HepG2 (cell line): ENCODE measurements at regions not wholly inside any gene's neighbourhood (a gene's known extent, or its start where the extent isn't known, plus 50 kb on each side); places are given as distances from the start of the nearest gene placed in this dataset.
"Not testable (repeated sequence)": the region's sequence is repeated elsewhere in the genome, so short reads cannot be mapped to it uniquely, and the experiment has no call there.

ENCODE experiments used
- ATAC-seq: fragments of 200-7000 bp; cut with Tn5 transposase; 3 replicates; pipeline ENCODE4 v1.9.1; 2020; ENCODE audit warnings: mild to moderate bottlenecking, moderate library complexity
- BruUV-seq: library from RNA; stranded (reverse); fragments of 400-500 nt; replicated peaks from 2 replicates; lab custom pipeline; 2021; lab: Mats Ljungman, UMichigan
- CTCF ChIA-PET: fragments of 300-600 bp; formaldehyde crosslinking; extraction: SDS; loops from one replicate; lab custom pipeline; 2021; ENCODE audit warnings: low total read pairs, inconsistent platforms, low intra/inter-chr PET ratio; lab: Yijun Ruan, JAX
- POLR2A ChIA-PET: fragments of 350-600 bp; sonication (Branson Sonifier 250); formaldehyde crosslinking; loops from one replicate; lab custom pipeline; 2020; ENCODE audit warnings: antibody characterized with exemption, inconsistent platforms; lab: Yijun Ruan, JAX
- DNase-seq: peaks from one replicate; pipeline ENCODE4 v3.0.0-alpha.2; 2015; ENCODE audit warnings: low spot score
- FAIRE-seq: peaks from 3 replicates; lab custom pipeline; 2011; peaks lifted over from hg19 to GRCh38; lab: Jason Lieb, UNC
- H2AFZ ChIP-seq: one replicate; pipeline ENCODE4 v1.6.1; 2011; ENCODE audit warnings: low read length, inconsistent platforms
- H3K27ac ChIP-seq: fragments of 300-600 bp; 3 replicates; pipeline ENCODE4 v1.8.0; 2011; ENCODE audit warnings: mixed run types, mild to moderate bottlenecking, mixed read lengths, low read length, inconsistent platforms; ENCODE audit not compliant: insufficient read depth; ENCODE audit errors: extremely low read length
- H3K27me3 ChIP-seq, 2 experiments: fragments of 200-600 bp in 1 of 2; 2 replicates in 1 of 2; 3 replicates in 1 of 2; pipeline versions ENCODE4 v1.6.0 to v1.8.0; 2011; ENCODE audit warnings: low read length in 2 of 2, mild to moderate bottlenecking in 2 of 2, moderate library complexity in 2 of 2, inconsistent platforms in 1 of 2; ENCODE audit not compliant: insufficient read depth in 2 of 2, control insufficient read depth in 1 of 2
- H3K36me3 ChIP-seq, 2 experiments: fragments of 200-600 bp in 1 of 2; replicated peaks in 1 of 2; 2 replicates in 1 of 2; 3 replicates in 1 of 2; pipeline versions ENCODE4 v1.5.1 to v1.8.0; 2011; ENCODE audit warnings: low read length in 2 of 2, inconsistent platforms in 1 of 2; ENCODE audit not compliant: insufficient read depth in 2 of 2, control insufficient read depth in 1 of 2
- H3K4me1 ChIP-seq: 2 replicates; pipeline ENCODE4 v1.5.1; 2012; ENCODE audit warnings: low read length, inconsistent platforms; ENCODE audit not compliant: insufficient read depth
- H3K4me2 ChIP-seq: 2 replicates; pipeline ENCODE4 v1.6.0; 2011; ENCODE audit warnings: low read depth, low read length, inconsistent platforms
- H3K4me3 ChIP-seq, 3 experiments: fragments of 200-600 bp in 1 of 3; sonication (generic), shearing (Covaris generic) in 1 of 3; replicated peaks in 1 of 3; 2 replicates each; pipeline ENCODE4 v1.5.1; 2011 to 2016; ENCODE audit warnings: low read length in 3 of 3, inconsistent platforms in 2 of 3, low read depth in 2 of 3, mild to moderate bottlenecking in 2 of 3, control low read depth in 1 of 3, mixed read lengths in 1 of 3; ENCODE audit not compliant: insufficient read depth in 1 of 3
- H3K79me2 ChIP-seq: one replicate; pipeline ENCODE4 v1.6.1; 2011; ENCODE audit warnings: low read length, inconsistent platforms; ENCODE audit not compliant: insufficient read depth
- H3K9ac ChIP-seq: 2 replicates; pipeline ENCODE4 v1.6.0; 2011; ENCODE audit warnings: mild to moderate bottlenecking, low read depth, low read length, inconsistent platforms; ENCODE audit not compliant: insufficient read depth
- H3K9me3 ChIP-seq: 2 replicates; pipeline ENCODE4 v1.5.1; 2012; ENCODE audit warnings: mild to moderate bottlenecking, low read length
- H4K20me1 ChIP-seq: 2 replicates; pipeline ENCODE4 v1.6.0; 2011; ENCODE audit warnings: inconsistent platforms, mild to moderate bottlenecking, low read length, moderate library complexity; ENCODE audit not compliant: insufficient read depth
- BCL6 ChIP-seq: IDR thresholded peaks from 2 replicates; pipeline ENCODE4 v1.6.1; 2016; ENCODE audit warnings: missing genetic modification reagents, missing compliant biosample characterization
- CBX5 ChIP-seq: sonication (generic); formaldehyde crosslinking; IDR thresholded peaks from 2 replicates; pipeline ENCODE4 v1.4.0; 2020; ENCODE audit warnings: missing genetic modification reagents, borderline replicate concordance
- CEBPB ChIP-seq: IDR thresholded peaks from 2 replicates; pipeline ENCODE4 v1.6.1; 2011; ENCODE audit warnings: low read depth, low read length, improper control_type of control experiment, borderline replicate concordance
- DMAP1 ChIP-seq: IDR thresholded peaks from 2 replicates; pipeline ENCODE4 v1.6.1; 2016
- ELF3 ChIP-seq: IDR thresholded peaks from 2 replicates; pipeline ENCODE4 v1.6.1; 2016; ENCODE audit warnings: missing genetic modification reagents, missing compliant biosample characterization
- MAFK ChIP-seq, 2 experiments: IDR thresholded peaks in 1 of 2; conservative IDR thresholded peaks in 1 of 2; 2 replicates each; pipeline ENCODE4 v1.6.1; 2011; ENCODE audit warnings: improper control_type of control experiment in 2 of 2, low read length in 2 of 2
- MIXL1 ChIP-seq: IDR thresholded peaks from 2 replicates; pipeline ENCODE4 v1.6.1; 2016
- RCOR2 ChIP-seq: IDR thresholded peaks from 2 replicates; pipeline ENCODE4 v1.6.1; 2016; ENCODE audit warnings: missing biosample characterization, missing genetic modification reagents
- RFXAP ChIP-seq: sonication (generic); formaldehyde crosslinking; IDR thresholded peaks from 2 replicates; pipeline ENCODE4 v1.4.0; 2020; ENCODE audit warnings: missing genetic modification reagents, borderline replicate concordance
- SAP130 ChIP-seq: IDR thresholded peaks from 2 replicates; pipeline ENCODE4 v1.6.1; 2016; ENCODE audit warnings: low read depth
- SOX13 ChIP-seq, 3 experiments: fragments of 450-650 bp in 1 of 3; sonication (generic) in 1 of 3; formaldehyde crosslinking in 1 of 3; IDR thresholded peaks in 2 of 3; conservative IDR thresholded peaks in 1 of 3; 2 replicates each; pipeline versions ENCODE4 v1.5.0 to v1.6.1; 2016 to 2020; ENCODE audit warnings: antibody characterized with exemption in 1 of 3, mild to moderate bottlenecking in 1 of 3, missing compliant biosample characterization in 1 of 3, missing genetic modification reagents in 1 of 3, moderate library complexity in 1 of 3
- SP5 ChIP-seq: IDR thresholded peaks from 2 replicates; pipeline ENCODE4 v1.6.1; 2016; ENCODE audit warnings: low read depth, borderline replicate concordance
- TBX3 ChIP-seq: fragments of 450-650 bp; IDR thresholded peaks from 2 replicates; pipeline ENCODE4 v1.6.1; 2017; ENCODE audit warnings: antibody characterized with exemption, mild to moderate bottlenecking, inconsistent platforms, borderline replicate concordance
- ZMYM2 ChIP-seq: sonication (generic); formaldehyde crosslinking; IDR thresholded peaks from 2 replicates; pipeline ENCODE4 v1.8.0; 2022; ENCODE audit warnings: mild to moderate bottlenecking, missing genetic modification reagents
- ZNF264 ChIP-seq: sonication (generic); formaldehyde crosslinking; IDR thresholded peaks from 2 replicates; pipeline ENCODE4 v1.4.0; 2020; ENCODE audit warnings: missing genetic modification reagents
- ZNF331 ChIP-seq: sonication (generic); formaldehyde crosslinking; IDR thresholded peaks from 2 replicates; pipeline ENCODE4 v1.4.0; 2020; ENCODE audit warnings: missing genetic modification reagents
- ZNF557 ChIP-seq: sonication (generic); formaldehyde crosslinking; IDR thresholded peaks from 2 replicates; pipeline ENCODE4 v1.4.0; 2020; ENCODE audit warnings: missing genetic modification reagents
- WGBS: methylation state at CpG from one replicate; pipeline ENCODE4 v1.1.6; 2017; ENCODE audit warnings: low lambda C conversion rate; 5-methylcytosine and 5-hydroxymethylcytosine counted together
- in situ Hi-C: cut with HindIII; loops from 2 replicates; pipeline ENCODE4 v1.10.0; 2017; ENCODE audit warnings: low pct_unique_long_range_greater_than_20kb; ENCODE audit not compliant: extremely low pct_ligation_motif_present
- intact Hi-C: fragments of 100-400 bp; cut with micrococcal nuclease; formaldehyde crosslinking; loops from one replicate; pipeline ENCODE4 v1.10.0; 2022; ENCODE audit not compliant: unreplicated experiment
- TF ChIP-seq, protein P1 (sequence below): sonication (generic); formaldehyde crosslinking; conservative IDR thresholded peaks from 2 replicates; pipeline ENCODE4 v1.4.0; 2020; ENCODE audit warnings: missing genetic modification reagents
- TF ChIP-seq, protein P2 (sequence below): sonication (generic); formaldehyde crosslinking; IDR thresholded peaks from 2 replicates; pipeline ENCODE4 v1.4.0; 2020; ENCODE audit warnings: missing genetic modification reagents

DNA sequence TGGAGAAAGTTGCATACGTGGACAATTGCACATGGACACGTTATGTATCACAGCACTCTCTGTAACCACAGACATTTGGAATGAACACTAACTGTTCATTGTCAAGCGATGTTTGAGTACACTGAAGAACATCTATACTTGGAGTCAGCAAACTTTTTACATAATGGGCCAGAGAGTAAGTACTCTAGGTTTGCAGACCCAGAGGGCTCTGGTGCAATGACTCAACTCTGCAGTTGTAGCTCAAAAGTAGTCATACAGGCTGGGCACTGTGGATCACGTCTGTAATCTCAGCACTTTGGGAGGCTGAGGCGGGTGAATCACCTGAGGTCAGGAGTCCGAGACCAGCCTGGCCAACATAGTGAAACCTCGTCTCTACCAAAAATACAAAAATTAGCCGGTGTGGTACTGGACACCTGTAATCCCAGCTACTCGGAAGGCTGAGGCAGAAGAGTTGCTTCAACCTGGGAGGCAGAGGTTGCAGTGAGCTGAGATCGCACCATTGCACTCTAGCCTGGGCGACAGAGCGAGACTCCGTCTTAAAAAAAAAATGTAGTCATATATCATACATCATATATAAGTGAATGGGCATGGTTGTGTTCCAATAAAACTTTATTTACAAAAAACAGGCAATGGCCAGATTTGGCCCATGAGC is 67.4 kb upstream of the NCOA3 start:
- H3K4me3 ChIP-seq; BruUV-seq; H2AFZ ChIP-seq; H3K27me3 ChIP-seq; H3K36me3 ChIP-seq; H4K20me1 ChIP-seq; H3K79me2 ChIP-seq; H3K9me3 ChIP-seq; in situ Hi-C loops; CTCF ChIA-PET; TF ChIP-seq SOX13 (IDR thresholded peaks at IDR 0.05): not testable (repeated sequence)
- peak overlapping the region; percentile 2; the same call in 1 of the 2 replicates for H3K9ac ChIP-seq
- POLR2A ChIA-PET = interaction anchor here (1.0 to 1.6 kb wide), 5 partner anchors 15 to 77 kb away, joined by 3 to 7 read pairs (median 3); partner anchors contain the start of genes NCOA3 and ZMYND8
- intact Hi-C loops = loop anchor here (1.0 kb wide), 1 partner anchor 21 kb away; no protein-coding TSS in a partner anchor
- peak overlapping the region; percentile 46 for H3K4me2 ChIP-seq
- DNase-seq (peak; percentile 89), ATAC-seq (peak; percentile 76), FAIRE-seq (peak; percentile 74)
- peaks cover 60% of the 10 kb centered on the region for H3K4me1 ChIP-seq
- 64% methylated on average over 13 of the region's 13 CpGs for WGBS
- peak overlapping the region; percentile 33 for H3K27ac ChIP-seq
- TF ChIP-seq RFXAP (CRISPR knock-in tag) = 0 out of 2 replicates have a peak, but pooled peaks have one; percentile 33
- peak; percentile 36; the same call in 1 of the 2 replicates for TF ChIP-seq MIXL1 (CRISPR knock-in tag)
- TF ChIP-seq ZNF331 (CRISPR knock-in tag) = peak; percentile 69
- 0 out of 2 replicates have a peak, but pooled peaks have one; percentile 30 for TF ChIP-seq SP5 (CRISPR knock-in tag)
- TF ChIP-seq CEBPB = peak; percentile 56; the same call in 1 of the 2 replicates
- TF ChIP-seq SOX13 (CRISPR knock-in tag; conservative IDR thresholded peaks at IDR 0.05 in 1 of 2, IDR thresholded peaks at IDR 0.05 in 1 of 2) = peak in 1 of 2 experiments; percentile 40; a peak in 1 of 4 replicates
- 0 out of 2 replicates have a peak, but pooled peaks have one; percentile 30 for TF ChIP-seq ZNF557 (CRISPR knock-in tag)
- peak; percentile 82 for TF ChIP-seq RCOR2 (CRISPR knock-in tag)
- TF ChIP-seq, protein P1, sequence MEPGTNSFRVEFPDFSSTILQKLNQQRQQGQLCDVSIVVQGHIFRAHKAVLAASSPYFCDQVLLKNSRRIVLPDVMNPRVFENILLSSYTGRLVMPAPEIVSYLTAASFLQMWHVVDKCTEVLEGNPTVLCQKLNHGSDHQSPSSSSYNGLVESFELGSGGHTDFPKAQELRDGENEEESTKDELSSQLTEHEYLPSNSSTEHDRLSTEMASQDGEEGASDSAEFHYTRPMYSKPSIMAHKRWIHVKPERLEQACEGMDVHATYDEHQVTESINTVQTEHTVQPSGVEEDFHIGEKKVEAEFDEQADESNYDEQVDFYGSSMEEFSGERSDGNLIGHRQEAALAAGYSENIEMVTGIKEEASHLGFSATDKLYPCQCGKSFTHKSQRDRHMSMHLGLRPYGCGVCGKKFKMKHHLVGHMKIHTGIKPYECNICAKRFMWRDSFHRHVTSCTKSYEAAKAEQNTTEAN = peak; percentile 78
- TF ChIP-seq DMAP1 (CRISPR knock-in tag) = peak; percentile 45; the same call in 1 of the 2 replicates
- TF ChIP-seq ZMYM2 (CRISPR knock-in tag) = peak; percentile 71; the same call in 1 of the 2 replicates
- peak; percentile 37; the same call in 1 of the 2 replicates for TF ChIP-seq CBX5
- TF ChIP-seq ZNF264 (CRISPR knock-in tag) = 0 out of 2 replicates have a peak, but pooled peaks have one; percentile 58
- TF ChIP-seq, protein P2, sequence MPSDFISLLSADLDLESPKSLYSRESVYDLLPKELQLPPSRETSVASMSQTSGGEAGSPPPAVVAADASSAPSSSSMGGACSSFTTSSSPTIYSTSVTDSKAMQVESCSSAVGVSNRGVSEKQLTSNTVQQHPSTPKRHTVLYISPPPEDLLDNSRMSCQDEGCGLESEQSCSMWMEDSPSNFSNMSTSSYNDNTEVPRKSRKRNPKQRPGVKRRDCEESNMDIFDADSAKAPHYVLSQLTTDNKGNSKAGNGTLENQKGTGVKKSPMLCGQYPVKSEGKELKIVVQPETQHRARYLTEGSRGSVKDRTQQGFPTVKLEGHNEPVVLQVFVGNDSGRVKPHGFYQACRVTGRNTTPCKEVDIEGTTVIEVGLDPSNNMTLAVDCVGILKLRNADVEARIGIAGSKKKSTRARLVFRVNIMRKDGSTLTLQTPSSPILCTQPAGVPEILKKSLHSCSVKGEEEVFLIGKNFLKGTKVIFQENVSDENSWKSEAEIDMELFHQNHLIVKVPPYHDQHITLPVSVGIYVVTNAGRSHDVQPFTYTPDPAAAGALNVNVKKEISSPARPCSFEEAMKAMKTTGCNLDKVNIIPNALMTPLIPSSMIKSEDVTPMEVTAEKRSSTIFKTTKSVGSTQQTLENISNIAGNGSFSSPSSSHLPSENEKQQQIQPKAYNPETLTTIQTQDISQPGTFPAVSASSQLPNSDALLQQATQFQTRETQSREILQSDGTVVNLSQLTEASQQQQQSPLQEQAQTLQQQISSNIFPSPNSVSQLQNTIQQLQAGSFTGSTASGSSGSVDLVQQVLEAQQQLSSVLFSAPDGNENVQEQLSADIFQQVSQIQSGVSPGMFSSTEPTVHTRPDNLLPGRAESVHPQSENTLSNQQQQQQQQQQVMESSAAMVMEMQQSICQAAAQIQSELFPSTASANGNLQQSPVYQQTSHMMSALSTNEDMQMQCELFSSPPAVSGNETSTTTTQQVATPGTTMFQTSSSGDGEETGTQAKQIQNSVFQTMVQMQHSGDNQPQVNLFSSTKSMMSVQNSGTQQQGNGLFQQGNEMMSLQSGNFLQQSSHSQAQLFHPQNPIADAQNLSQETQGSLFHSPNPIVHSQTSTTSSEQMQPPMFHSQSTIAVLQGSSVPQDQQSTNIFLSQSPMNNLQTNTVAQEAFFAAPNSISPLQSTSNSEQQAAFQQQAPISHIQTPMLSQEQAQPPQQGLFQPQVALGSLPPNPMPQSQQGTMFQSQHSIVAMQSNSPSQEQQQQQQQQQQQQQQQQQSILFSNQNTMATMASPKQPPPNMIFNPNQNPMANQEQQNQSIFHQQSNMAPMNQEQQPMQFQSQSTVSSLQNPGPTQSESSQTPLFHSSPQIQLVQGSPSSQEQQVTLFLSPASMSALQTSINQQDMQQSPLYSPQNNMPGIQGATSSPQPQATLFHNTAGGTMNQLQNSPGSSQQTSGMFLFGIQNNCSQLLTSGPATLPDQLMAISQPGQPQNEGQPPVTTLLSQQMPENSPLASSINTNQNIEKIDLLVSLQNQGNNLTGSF = 0 out of 2 replicates have a peak, but pooled peaks have one; percentile 29
- TF ChIP-seq SAP130 (CRISPR knock-in tag) = peak; percentile 68
- peak; percentile 56; the same call in 1 of the 2 replicates for TF ChIP-seq ELF3 (CRISPR knock-in tag)
- peak; percentile 88 for TF ChIP-seq BCL6 (CRISPR knock-in tag)
- peak; percentile 45 to 49 for TF ChIP-seq MAFK (conservative IDR thresholded peaks at IDR 0.05 in 1 of 2, IDR thresholded peaks at IDR 0.05 in 1 of 2; ENCODE audit: low read length in 2 of 2)
- TF ChIP-seq TBX3 = peak; percentile 40; the same call in 1 of the 2 replicates
